HK-2 (cell line): ENCODE measurements at regions not wholly inside any gene's neighbourhood (a gene's known extent, or its start where the extent isn't known, plus 50 kb on each side); places are given as distances from the start of the nearest gene placed in this dataset.

ENCODE experiments used
- DNase-seq: peaks from one replicate; pipeline ENCODE4 v3.0.0-alpha.2; 2018; ENCODE audit not compliant: unreplicated experiment

DNA sequence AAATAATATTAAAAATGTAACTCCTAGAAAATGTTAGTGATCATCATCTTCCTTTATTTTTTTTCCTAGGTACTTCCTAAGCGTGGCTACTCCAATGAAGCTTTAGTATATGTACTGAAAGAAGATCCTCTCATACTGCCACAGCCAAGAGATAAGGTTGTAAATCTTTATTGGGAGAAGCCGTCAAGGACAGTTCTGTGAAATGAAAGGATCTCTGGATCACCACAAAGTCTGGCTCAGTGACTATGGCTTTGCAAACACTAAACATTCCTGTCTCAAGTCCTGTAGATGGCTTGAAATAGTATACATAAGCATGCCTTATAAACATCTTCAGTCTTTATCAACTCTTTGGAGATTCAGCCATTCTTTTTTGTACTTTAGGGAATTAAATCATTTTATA lies 61.2 kb upstream of the DPH5 start:
- no peak for DNase-seq

GRCh38 chr1:101081496-101082488 lies 56.2 kb upstream of the DPH5 start:
- no peak for DNase-seq

DNA sequence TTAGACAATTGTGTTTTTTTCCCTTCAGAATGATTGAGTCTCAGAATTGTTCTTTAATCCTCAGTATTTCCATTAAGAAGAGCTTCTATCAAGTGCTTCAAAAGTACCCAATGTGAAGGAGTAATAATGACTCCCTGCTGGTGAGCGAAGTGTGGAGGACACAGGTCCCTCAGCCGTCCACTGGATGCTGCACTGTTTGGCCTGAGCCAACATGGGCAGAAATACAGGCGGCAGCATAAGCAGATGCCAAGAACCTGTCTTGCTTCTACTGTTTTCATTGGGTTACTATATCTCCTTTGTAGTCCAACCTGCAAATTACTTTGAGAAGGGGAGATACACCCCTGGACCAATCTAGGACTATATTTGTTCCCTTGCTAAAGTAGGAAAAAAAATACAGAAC lies 55.3 kb upstream of the DPH5 start:
- no peak for DNase-seq

- no peak for DNase-seq
Observed at GRCh38 chr1:101079341-101079740, 53.8 kb upstream of the DPH5 start.

DNA sequence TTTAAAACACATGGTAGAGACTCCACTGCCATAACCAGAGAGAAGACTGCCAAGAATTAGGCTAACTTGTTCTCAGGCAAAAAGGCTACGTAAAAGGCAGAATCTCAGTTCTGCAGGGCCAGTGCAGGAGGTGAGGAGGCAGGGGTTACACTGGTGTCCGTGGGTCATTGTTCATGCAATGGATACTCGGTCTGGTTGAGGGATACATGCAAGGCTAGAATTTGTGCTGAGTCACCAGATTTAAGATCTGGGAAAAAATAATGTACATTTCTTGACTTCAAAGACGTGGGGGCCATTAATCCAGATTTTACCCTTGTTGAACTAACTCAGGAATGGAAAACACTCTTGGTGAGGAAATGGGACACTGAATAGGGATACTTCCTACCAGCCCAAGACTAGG lies 52.3 kb upstream of the DPH5 start:
- no peak for DNase-seq

DNA sequence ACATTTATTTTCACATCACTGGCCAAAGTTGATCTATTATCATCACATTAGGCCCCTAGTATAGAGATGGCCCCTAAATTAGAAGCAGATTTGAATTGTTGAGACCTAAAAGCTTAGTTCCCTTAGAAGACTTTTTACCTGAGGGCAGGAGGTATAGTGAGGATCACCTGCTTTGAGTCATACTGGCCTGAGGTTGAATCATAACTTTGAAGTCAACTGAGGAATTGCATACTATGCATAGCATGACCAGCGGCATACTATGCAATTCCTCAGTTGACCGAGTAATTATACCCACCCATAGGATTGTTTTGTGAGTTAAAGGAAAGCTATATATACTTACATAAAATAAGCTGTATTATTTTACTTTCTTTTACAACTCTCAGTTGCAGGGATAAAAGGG lies 50.3 kb upstream of the DPH5 start:
- no peak for DNase-seq
